ENCODE measurements at regions not wholly inside any gene's neighbourhood (a gene's known extent, or its start where the extent isn't known, plus 50 kb on each side); places are given as distances from the start of the nearest gene placed in this dataset.

DNA sequence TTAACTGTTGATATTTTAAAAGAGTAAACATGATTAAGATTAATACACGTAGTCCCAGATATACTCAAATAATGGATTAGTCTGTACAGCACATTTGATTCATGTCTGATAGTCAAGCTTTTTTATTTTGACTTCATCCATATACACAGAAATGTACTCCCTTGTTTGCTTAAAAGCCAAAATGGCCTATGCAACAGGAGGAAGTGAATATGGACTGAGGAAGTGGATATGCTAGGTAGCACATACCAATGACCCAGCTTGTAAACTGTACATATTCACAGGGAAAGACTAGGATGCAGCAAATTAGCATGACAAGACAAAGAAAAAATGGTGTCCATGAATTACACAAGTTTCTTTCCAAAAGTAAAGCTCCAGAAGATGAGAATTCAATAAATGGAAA lies 109.7 kb downstream of the CAAP1 start:
- Histone ChIP-seq H3K9ac (replicated peaks in 1 of 4; ENCODE audit: extremely low read depth in 1 of 4, low read depth in 3 of 4, low read length in 3 of 4) (no peak overlapping the region), H3K4me1 (replicated peaks in 1 of 4; ENCODE audit: control insufficient read depth in 3 of 4, insufficient read depth in 4 of 4, low read length in 3 of 4) (peaks cover 0 to 2% (median 0%) of the 10 kb centered on the region in 4 experiments; a peak in 1 of 7 replicates), H4K20me1 (replicated peaks in 1 of 2; ENCODE audit: control insufficient read depth in 1 of 2, insufficient read depth in 2 of 2, low read length in 2 of 2) (no peaks in the 10 kb centered on the region), H4K8ac (ENCODE audit: extremely low read depth, insufficient read depth, low read length) (no peak overlapping the region), H4K91ac (replicated peaks; ENCODE audit: insufficient read length, low read length) (no peak overlapping the region), H3K79me2 (ENCODE audit: control insufficient read depth in 1 of 2, insufficient read depth in 2 of 2, low read length in 2 of 2) (no peaks in the 10 kb centered on the region), H3K27me3 (replicated peaks in 1 of 4; ENCODE audit: control insufficient read depth in 3 of 4, extremely low read depth in 1 of 4, insufficient read depth in 3 of 4, low read length in 3 of 4) (no peaks in the 10 kb centered on the region; a peak in 1 of 7 replicates), H2BK12ac (ENCODE audit: low read depth, low read length) (no peak overlapping the region), H2BK5ac (ENCODE audit: low read depth, low read length) (no peak overlapping the region), H3K27ac (ENCODE audit: low read depth, low read length) (no peak overlapping the region), H3K79me1 (ENCODE audit: low read depth, low read length) (no peaks in the 10 kb centered on the region), H3K18ac (ENCODE audit: extremely low read depth, low read length) (no peak overlapping the region), H2BK20ac (ENCODE audit: low read length) (no peak overlapping the region), H3K56ac (replicated peaks; ENCODE audit: insufficient read length, low read depth, low read length) (no peak overlapping the region), H3K23me2 (ENCODE audit: low read depth, low read length) (no peaks in the 10 kb centered on the region), H3K4ac (replicated peaks; ENCODE audit: insufficient read length, low read depth, low read length) (no peak overlapping the region), H3K36me3 (ENCODE audit: control insufficient read depth in 2 of 4, insufficient read depth in 4 of 4, low read length in 3 of 4) (no peaks in the 10 kb centered on the region), H3K14ac (ENCODE audit: insufficient read length) (no peak overlapping the region), H3K4me2 (ENCODE audit: insufficient read depth in 1 of 2, low read depth in 2 of 2, low read length in 2 of 2) (no peak overlapping the region), H3K9me3 (ENCODE audit: insufficient read depth in 2 of 2, low read depth in 1 of 2, low read length in 1 of 2) (no peaks in the 10 kb centered on the region), H3K23ac (ENCODE audit: insufficient read length) (no peak overlapping the region), H2AFZ (ENCODE audit: low read length) (no peak overlapping the region), H2BK120ac (replicated peaks; ENCODE audit: low read depth, low read length) (no peak overlapping the region), H2AK5ac (ENCODE audit: low read depth, low read length) (no peak overlapping the region), H2BK15ac (ENCODE audit: low read length) (no peak overlapping the region), H3K4me3 (ENCODE audit: extremely low read depth in 1 of 4, insufficient read depth in 2 of 4, low read depth in 3 of 4, low read length in 4 of 4) (no peak overlapping the region), H4K5ac (ENCODE audit: insufficient read length, low read depth, low read length) (no peak overlapping the region)
- DNase-seq (ENCODE audit: low read depth in 1 of 2, low spot score in 2 of 2), result no peak
- POLR2A ChIA-PET (ENCODE audit: partially characterized antibody), result no interaction called here
- CTCF ChIA-PET (ENCODE audit: partially characterized antibody), result interaction anchor here (0.6 kb wide), 1 partner anchor 12 kb away, joined by 3 read pairs; no protein-coding TSS in a partner anchor
- no peak for FAIRE-seq
- WGBS, 2 experiments (ENCODE audit: extremely low coverage in 1 of 2, insufficient coverage in 1 of 2, insufficient read length in 1 of 2, insufficient replicate concordance in 2 of 2, low coverage in 1 of 2, low lambda C conversion rate in 2 of 2, missing lambda C conversion rate in 1 of 2), result 89% methylated on average over 1 of the region's 1 CpG; no CpG with 5 or more reads in 1 of the 2 experiments
- TF ChIP-seq POLR2AphosphoS5 (IDR thresholded peaks at IDR 0.05; ENCODE audit: low read depth, low read length), result no peak
- TF ChIP-seq, protein P1, sequence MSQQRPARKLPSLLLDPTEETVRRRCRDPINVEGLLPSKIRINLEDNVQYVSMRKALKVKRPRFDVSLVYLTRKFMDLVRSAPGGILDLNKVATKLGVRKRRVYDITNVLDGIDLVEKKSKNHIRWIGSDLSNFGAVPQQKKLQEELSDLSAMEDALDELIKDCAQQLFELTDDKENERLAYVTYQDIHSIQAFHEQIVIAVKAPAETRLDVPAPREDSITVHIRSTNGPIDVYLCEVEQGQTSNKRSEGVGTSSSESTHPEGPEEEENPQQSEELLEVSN (IDR thresholded peaks at IDR 0.05), result no peak
- TF ChIP-seq ASH2L (IDR thresholded peaks at IDR 0.05; ENCODE audit: low read length), result no peak
- TF ChIP-seq SAP30 (IDR thresholded peaks at IDR 0.05; ENCODE audit: insufficient read depth, insufficient replicate concordance, low read length), result no peak
- no peak for TF ChIP-seq EP300 (IDR thresholded peaks at IDR 0.05; ENCODE audit: borderline replicate concordance in 1 of 2, low read depth in 2 of 2, low read length in 2 of 2)
- no peak for TF ChIP-seq SP1 (IDR thresholded peaks at IDR 0.05; ENCODE audit: low read depth, low read length)
- no peak for TF ChIP-seq CREB1 (IDR thresholded peaks at IDR 0.05)
- no peak for TF ChIP-seq SP4 (IDR thresholded peaks at IDR 0.05; ENCODE audit: low read length)
- TF ChIP-seq SP2 (IDR thresholded peaks at IDR 0.05; ENCODE audit: low read length), result no peak
- no peak for TF ChIP-seq POLR2A (IDR thresholded peaks at IDR 0.05; ENCODE audit: control extremely low read depth in 1 of 2, low read depth in 2 of 2, low read length in 2 of 2)
- no peak for TF ChIP-seq GTF2F1 (IDR thresholded peaks at IDR 0.05; ENCODE audit: borderline replicate concordance, low read depth, low read length)
- no peak for TF ChIP-seq SRF (IDR thresholded peaks at IDR 0.05; ENCODE audit: low read depth, low read length)
- TF ChIP-seq TAF7 (optimal IDR thresholded peaks at IDR 0.05; ENCODE audit: borderline replicate concordance, low read depth, low read length), result no peak
- TF ChIP-seq RXRA (IDR thresholded peaks at IDR 0.05; ENCODE audit: insufficient read depth, low read depth, low read length), result no peak
